Stimulated activated CD8-positive, alpha-beta memory T cell treated with anti-CD3 and anti-CD28 coated beads, Interleukin-2, amount 100 ng/mL, for 1 hour (primary cell): ENCODE measurements at regions not wholly inside any gene's neighbourhood (a gene's known extent, or its start where the extent isn't known, plus 50 kb on each side); places are given as distances from the start of the nearest gene placed in this dataset.

Experiments used
- DNase-seq, 2 donors: peaks; one replicate each; pipeline ENCODE4 v3.0.0-alpha.2; 2020; ENCODE audit warnings: low read depth in 2 of 2

DNA sequence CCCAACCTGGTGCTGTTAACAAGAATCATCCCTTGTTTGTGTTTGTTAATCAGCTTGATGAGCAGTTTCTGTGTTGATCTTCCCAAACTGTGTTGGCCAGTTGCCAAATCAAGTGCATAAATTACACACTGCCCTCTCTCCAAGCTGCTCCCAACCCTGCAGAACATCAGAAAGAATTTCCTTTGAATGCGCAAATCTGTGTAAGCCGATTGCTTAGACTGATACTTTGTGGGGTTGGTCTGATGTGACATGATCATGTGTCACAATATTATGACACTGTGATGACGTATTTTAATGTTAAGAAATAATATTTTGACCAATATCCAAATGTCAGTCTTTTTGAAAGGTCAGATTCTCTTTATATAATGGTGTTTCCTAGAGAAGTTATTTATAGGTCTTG lies 766.4 kb upstream of the WWC1 start:
- DNase-seq: no peak

DNA sequence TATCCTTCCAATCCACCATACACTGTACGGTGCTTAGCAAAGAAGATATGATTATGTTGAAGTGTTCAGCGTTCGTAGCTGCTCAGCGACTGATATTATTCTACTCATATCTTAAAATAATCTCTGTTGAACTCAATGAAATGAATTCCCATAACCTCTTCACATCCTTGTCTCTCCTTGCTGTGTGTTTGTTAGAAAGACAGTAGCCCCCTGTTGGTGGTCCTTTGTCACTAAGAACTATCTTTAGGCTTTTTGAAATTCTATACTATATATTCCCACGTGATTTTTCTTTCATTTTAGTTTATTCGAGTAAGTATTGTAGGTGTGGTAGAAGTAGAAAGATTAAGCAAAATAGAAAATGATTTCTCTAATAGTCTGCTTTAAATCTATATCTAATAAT lies 762.8 kb upstream of the WWC1 start:
- DNase-seq: no peak

GRCh38 chr5:167530548-167530947 lies 760.9 kb upstream of the WWC1 start:
- DNase-seq: no peak

GRCh38 chr5:167533814-167534795 lies 757.3 kb upstream of the WWC1 start:
- no peak for DNase-seq

GRCh38 chr5:167539747-167540146 lies 751.7 kb upstream of the WWC1 start:
- no peak for DNase-seq

DNA sequence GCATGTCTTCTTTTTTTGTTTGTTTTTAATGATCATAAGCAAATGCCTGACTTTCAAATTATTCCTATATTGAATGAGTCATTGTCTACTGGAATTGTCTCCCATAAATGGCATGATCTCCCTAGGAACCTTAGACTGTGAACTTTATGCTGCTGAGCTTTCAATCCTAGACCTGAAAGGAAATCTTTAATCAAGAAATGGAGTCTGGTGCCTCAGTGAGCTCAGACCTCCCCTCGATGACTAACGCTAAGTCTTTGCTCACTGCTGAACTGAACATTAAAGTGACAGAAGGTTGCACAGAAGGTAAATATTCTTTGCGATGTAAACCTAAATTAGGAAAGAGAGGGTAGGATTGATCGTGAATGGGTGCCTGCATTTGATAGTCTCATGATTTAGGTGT lies 745.2 kb upstream of the WWC1 start:
- DNase-seq: no peak

GRCh38 chr5:167552356-167552755 lies 739.1 kb upstream of the WWC1 start:
- DNase-seq: no peak

DNA sequence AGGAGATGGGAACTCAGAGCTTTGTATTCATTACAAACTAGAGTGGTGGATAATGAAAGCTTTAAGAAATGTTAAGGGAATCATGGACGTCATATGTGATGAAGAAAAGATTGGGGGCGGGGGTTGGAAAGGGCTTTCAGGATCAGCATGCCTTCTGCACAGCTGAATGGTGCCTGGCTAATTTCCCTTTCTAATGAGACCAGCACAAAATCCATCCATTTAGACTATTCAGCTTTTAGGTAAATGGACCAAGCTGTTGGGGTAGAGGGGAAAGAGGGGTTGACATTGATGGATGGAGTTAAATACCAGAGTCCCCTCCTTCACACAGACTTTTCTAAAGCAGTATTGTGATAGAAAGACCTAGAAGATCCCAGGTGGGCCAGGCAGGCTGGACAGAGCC lies 737.9 kb upstream of the WWC1 start:
- no peak for DNase-seq

DNA sequence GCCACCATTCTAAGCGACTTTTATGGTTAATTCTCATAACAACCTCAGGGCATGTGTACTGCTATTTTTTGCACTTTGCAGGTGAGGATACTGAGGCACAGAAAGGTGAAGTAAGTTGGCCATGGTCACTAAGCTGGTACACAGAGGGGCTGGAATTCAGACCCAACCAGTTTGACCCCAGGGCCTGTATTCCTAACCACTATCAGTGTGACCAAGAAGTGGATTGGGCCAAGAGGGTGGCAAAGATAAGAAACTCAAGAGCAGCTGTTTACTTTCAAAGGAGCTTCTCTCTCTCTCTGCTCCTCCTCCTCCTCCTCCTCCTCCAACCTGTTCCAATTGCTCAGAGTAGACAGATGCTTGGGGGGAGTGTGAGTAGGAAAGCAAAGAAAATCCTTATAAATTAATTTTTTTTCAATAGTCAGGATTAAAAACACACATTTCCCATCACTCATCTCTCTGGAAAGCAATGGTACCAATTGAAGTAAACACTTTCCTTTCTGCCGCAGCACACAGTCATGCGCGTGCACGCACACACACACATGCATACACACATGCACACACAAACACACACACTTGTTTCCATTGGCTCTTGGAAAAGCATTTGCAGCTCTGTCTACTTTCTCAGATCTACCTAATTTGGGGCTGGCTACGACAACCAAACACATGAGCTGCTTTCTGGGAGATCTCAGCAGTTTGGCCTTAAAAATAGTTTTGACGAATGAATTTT lies 736.7 kb upstream of the WWC1 start:
- no peak for DNase-seq

DNA sequence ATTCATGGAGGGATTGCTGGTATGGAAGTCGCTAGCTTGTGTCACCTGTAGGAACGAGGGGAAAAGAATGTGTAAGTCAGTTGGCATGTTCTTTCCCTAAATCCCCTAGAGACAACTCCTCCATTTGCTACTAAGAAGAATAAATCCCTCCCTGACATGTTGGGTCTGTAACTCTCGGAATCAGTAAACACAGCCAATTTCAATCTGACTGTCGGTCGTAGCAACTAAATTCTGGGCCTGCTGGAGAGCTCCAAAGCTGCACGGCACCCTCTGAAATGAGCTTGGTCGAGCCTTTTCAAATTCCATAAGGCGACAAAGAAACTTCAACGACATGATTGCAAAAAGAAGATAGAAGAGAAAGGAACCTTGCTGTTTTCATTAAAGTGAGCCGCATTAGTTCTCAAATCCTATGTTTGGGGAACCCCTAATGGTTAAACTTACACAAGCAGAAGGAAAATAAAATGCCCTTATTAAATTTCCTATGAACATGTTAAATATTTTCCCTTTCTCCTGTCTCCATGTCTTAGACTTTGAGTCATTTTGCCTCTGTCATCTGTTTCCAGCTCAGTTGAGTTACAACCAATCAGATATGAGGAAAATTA lies 735.8 kb upstream of the WWC1 start:
- no peak for DNase-seq

DNA sequence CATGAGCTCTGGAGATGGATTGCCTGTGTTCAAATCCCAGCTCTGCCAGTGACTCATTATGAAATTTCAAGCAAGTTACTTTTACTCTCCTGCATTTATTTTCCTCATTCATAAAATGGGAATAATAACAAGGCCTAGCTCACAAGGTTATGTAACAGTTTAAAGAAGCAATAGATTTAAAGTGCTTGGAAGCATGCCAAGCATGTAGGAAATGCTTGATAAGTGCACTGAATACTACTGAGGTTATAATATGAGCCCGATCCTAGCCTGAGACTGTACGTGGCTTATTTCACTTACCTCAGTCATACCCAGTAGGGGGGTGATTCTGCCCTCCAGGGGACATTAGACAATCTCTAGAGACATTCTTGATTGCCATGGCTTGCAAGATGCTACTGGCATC lies 734.1 kb upstream of the WWC1 start:
- no peak for DNase-seq

- DNase-seq: no peak
These were observed 729.6 kb upstream of the WWC1 start for GRCh38 chr5:167561796-167562195.

DNA sequence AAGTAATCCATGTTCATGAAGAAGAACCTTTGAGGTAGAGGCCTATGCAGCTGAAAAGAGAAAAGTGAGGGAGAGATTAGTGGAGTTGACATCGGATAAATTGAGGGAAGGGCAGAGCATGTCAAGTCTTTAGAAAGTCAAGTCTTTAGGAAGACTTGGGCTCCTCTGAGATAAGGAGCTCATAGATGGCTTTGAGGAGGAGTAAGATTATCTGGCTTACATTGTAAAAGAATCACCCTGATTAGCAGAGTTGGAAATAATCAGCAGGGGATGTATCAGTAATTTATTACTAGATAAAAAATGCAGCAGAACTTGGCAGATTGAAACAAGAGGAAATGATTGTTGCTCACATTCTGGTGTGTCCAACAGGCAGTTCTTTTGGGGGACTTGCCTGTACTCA lies 727.2 kb upstream of the WWC1 start:
- DNase-seq: no peak

GRCh38 chr5:167565189-167565954 lies 726.1 kb upstream of the WWC1 start:
- no peak for DNase-seq

DNA sequence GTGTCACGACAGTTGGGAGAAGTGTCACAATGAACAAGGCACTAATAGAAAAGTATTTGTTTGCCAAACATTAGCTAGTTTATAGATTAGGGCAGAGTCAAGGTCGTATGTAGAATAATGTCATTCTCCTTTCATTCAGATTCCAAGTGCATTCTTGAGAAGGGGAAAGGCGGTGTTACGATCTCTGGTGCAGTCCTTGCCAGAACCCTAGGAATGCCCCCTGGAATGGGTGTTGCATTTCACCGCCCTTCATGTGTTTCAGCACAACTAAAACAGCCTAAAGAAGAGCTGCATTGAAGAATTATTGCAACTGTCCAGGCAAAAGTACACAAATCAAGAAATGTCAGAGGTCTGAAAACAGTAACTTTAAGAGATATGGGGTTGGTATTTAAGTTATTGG lies 721.0 kb upstream of the WWC1 start:
- DNase-seq: no peak

GRCh38 chr5:167571824-167572223 lies 719.6 kb upstream of the WWC1 start:
- DNase-seq: no peak

- no peak for DNase-seq
These were observed 717.9 kb upstream of the WWC1 start for GRCh38 chr5:167573370-167574127.

DNA sequence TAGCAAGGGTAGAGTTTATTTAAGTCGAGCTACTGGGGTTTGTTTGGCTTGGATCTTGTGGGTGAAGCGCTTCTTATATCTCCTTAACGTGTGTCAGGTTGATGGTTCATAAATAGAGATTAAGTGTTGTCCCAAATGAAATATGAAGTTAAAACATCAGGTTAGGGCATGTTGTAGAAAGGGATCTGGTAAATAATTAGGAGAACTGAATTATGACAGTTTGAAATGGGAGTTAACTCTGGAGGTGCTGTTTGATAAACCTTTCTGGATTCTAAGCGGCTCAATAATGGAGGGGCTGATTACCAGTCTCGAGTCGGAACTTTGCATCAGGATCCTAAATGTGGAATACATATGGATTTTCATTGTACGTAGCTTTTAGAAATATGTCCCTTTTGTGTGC lies 717.0 kb upstream of the WWC1 start:
- DNase-seq: no peak

- no peak for DNase-seq
These were observed 716.1 kb upstream of the WWC1 start for GRCh38 chr5:167575330-167575729.

DNA sequence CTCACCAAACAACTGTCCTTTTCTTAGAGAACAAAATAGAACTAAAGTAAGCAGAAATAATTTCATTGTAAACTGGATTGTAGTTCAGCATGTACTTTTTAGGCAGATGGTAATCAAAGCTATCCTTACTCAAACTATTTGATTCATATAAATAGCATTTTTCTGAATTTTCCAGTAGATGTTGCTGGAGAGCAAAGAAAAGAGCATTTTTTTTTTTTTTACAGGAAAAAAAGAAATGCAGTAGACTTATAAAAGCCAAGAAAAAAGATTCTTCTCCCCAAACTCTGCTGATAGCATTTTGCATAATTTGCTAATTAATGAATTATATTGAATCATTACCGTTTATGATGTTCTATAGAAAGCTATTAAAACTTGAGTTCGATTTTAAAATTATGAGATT lies 715.3 kb upstream of the WWC1 start:
- DNase-seq: no peak

- DNase-seq: no peak
These were observed 714.5 kb upstream of the WWC1 start for GRCh38 chr5:167576897-167577296.
